ENCODE measurements at regions not wholly inside any gene's neighbourhood (a gene's known extent, or its start where the extent isn't known, plus 50 kb on each side); places are given as distances from the start of the nearest gene placed in this dataset.

GRCh38 chr1:229788004-229788403, 162.0 kb downstream of the URB2 start:
- Histone ChIP-seq H3K36me3 (ENCODE audit: control insufficient read depth, insufficient read depth, low read length) (no peaks in the 10 kb centered on the region), H3K27me3 (replicated peaks; ENCODE audit: control insufficient read depth, insufficient read depth, low read length) (no peaks in the 10 kb centered on the region; the same call in 1 of the 2 replicates), H3K9me3 (no peaks in the 10 kb centered on the region), H3K4me3 (ENCODE audit: low read depth, low read length) (no peak overlapping the region), H3K4me1 (no peaks in the 10 kb centered on the region)
- no peak for DNase-seq
- intact Hi-C loops (cut with micrococcal nuclease; ENCODE audit: unreplicated experiment), result no loop called here
- H3K9me3 Mint-ChIP-seq (ENCODE audit: unreplicated experiment), result peaks cover 26% of the 10 kb centered on the region
- no peak overlapping the region for H3K4me3 Mint-ChIP-seq (ENCODE audit: unreplicated experiment)
- POLR2A ChIA-PET, result no interaction called here
- H3K4me1 Mint-ChIP-seq (ENCODE audit: low read depth, unreplicated experiment), result no peaks in the 10 kb centered on the region
- no peaks in the 10 kb centered on the region for H3K36me3 Mint-ChIP-seq (ENCODE audit: insufficient read depth, unreplicated experiment)
- peaks cover 3% of the 10 kb centered on the region for H3K27me3 Mint-ChIP-seq (ENCODE audit: insufficient read depth, unreplicated experiment)
- CTCF ChIA-PET, result no interaction called here
- no peak for TF ChIP-seq CTCF (IDR thresholded peaks at IDR 0.05; ENCODE audit: insufficient read depth in 1 of 2, low read depth in 1 of 2, low read length in 1 of 2, severe bottlenecking in 1 of 2, unreplicated experiment in 1 of 2)
- no TSS peak for BruUV-seq (replicated peaks)
- no peak overlapping the region for H3K27ac Mint-ChIP-seq (ENCODE audit: unreplicated experiment)

- no peaks in the 10 kb centered on the region for H3K4me1 Mint-ChIP-seq (ENCODE audit: low read depth, unreplicated experiment)
- peaks cover 12% of the 10 kb centered on the region for H3K9me3 Mint-ChIP-seq (ENCODE audit: unreplicated experiment)
- Histone ChIP-seq H3K27me3 (replicated peaks; ENCODE audit: control insufficient read depth, insufficient read depth, low read length) (no peaks in the 10 kb centered on the region; the same call in none of the 2 replicates), H3K36me3 (ENCODE audit: control insufficient read depth, insufficient read depth, low read length) (no peaks in the 10 kb centered on the region), H3K9me3 (no peaks in the 10 kb centered on the region), H3K4me1 (no peaks in the 10 kb centered on the region), H3K4me3 (ENCODE audit: low read depth, low read length) (no peak overlapping the region)
- H3K4me3 Mint-ChIP-seq (ENCODE audit: unreplicated experiment), result no peak overlapping the region
- TF ChIP-seq CTCF (IDR thresholded peaks at IDR 0.05; ENCODE audit: insufficient read depth in 1 of 2, low read depth in 1 of 2, low read length in 1 of 2, severe bottlenecking in 1 of 2, unreplicated experiment in 1 of 2), result no peak
- POLR2A ChIA-PET, result no interaction called here
- intact Hi-C loops (cut with micrococcal nuclease; ENCODE audit: unreplicated experiment), result no loop called here
- no TSS peak for BruUV-seq (replicated peaks)
- H3K27me3 Mint-ChIP-seq (ENCODE audit: insufficient read depth, unreplicated experiment), result peaks cover 9% of the 10 kb centered on the region
- no peak overlapping the region for H3K27ac Mint-ChIP-seq (ENCODE audit: unreplicated experiment)
- DNase-seq, result no peak
- CTCF ChIA-PET, result no interaction called here
- no peaks in the 10 kb centered on the region for H3K36me3 Mint-ChIP-seq (ENCODE audit: insufficient read depth, unreplicated experiment)
Measured at GRCh38 chr1:229792012-229792975, 166.2 kb downstream of the URB2 start.

- Mint-ChIP-seq H3K9me3 (ENCODE audit: unreplicated experiment) (peaks cover under 1% of the 10 kb centered on the region), H3K27me3 (ENCODE audit: insufficient read depth, unreplicated experiment) (peaks cover 9% of the 10 kb centered on the region), H3K4me3 (ENCODE audit: unreplicated experiment) (no peak overlapping the region), H3K36me3 (ENCODE audit: insufficient read depth, unreplicated experiment) (no peaks in the 10 kb centered on the region), H3K27ac (ENCODE audit: unreplicated experiment) (no peak overlapping the region), H3K4me1 (ENCODE audit: low read depth, unreplicated experiment) (no peaks in the 10 kb centered on the region)
- H3K9me3 ChIP-seq, result no peaks in the 10 kb centered on the region
- no peaks in the 10 kb centered on the region; the same call in none of the 2 replicates for H3K27me3 ChIP-seq (replicated peaks; ENCODE audit: control insufficient read depth, insufficient read depth, low read length)
- H3K36me3 ChIP-seq (ENCODE audit: control insufficient read depth, insufficient read depth, low read length), result no peaks in the 10 kb centered on the region
- H3K4me3 ChIP-seq (ENCODE audit: low read depth, low read length), result no peak overlapping the region
- intact Hi-C loops (cut with micrococcal nuclease; ENCODE audit: unreplicated experiment), result no loop called here
- DNase-seq, result no peak
- CTCF ChIA-PET, result interaction anchor here (0.7 kb wide), 1 partner anchor 8 kb away, joined by 3 read pairs; no protein-coding TSS in a partner anchor
- TF ChIP-seq CTCF (IDR thresholded peaks at IDR 0.05; ENCODE audit: insufficient read depth in 1 of 2, low read depth in 1 of 2, low read length in 1 of 2, severe bottlenecking in 1 of 2, unreplicated experiment in 1 of 2), result no peak
- POLR2A ChIA-PET, result no interaction called here
- no peaks in the 10 kb centered on the region for H3K4me1 ChIP-seq
- BruUV-seq (replicated peaks), result no TSS peak
Measured at GRCh38 chr1:229793488-229793887, 167.4 kb downstream of the URB2 start.

All from Caco-2 (cell line).